Inflammatory macrophage (primary cell): ENCODE measurements at regions not wholly inside any gene's neighbourhood (a gene's known extent, or its start where the extent isn't known, plus 50 kb on each side); places are given as distances from the start of the nearest gene placed in this dataset.

ENCODE experiments used
- DNase-seq, 2 donors: peaks; one replicate each; pipeline ENCODE4 v3.0.0-alpha.2; 2020 to 2022

GRCh38 chr19:23855676-23856075, 59.0 kb upstream of the ZNF726 start:
- no peak for DNase-seq

DNA sequence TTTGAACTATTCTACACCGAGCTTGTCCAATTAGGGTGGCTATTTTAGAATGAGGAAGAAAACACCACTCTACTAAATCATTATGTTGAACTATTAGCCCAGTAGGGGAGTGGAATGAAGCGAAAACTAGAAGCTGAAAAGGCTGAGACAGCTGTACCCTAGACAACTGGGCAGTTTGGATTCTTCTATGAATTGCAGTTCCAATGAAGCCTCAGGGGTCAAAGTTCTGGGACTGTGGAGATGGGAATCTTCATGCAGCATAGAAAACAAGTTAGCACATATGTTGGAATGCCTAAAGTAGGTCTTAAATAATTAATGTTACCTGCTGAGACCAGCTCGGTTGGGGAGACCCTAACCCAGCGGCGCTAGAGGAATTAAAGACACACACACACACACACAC, 62.7 kb upstream of the ZNF726 start:
- DNase-seq: no peak

GRCh38 chr19:23832717-23833327, 74.1 kb upstream of the ZNF681 start:
- no peak for DNase-seq

GRCh38 chr19:23823952-23824389, 65.3 kb upstream of the ZNF681 start:
- peak; percentile 4 to 25 for DNase-seq

GRCh38 chr19:23822735-23823134, 64.0 kb upstream of the ZNF681 start:
- no peak for DNase-seq

DNA sequence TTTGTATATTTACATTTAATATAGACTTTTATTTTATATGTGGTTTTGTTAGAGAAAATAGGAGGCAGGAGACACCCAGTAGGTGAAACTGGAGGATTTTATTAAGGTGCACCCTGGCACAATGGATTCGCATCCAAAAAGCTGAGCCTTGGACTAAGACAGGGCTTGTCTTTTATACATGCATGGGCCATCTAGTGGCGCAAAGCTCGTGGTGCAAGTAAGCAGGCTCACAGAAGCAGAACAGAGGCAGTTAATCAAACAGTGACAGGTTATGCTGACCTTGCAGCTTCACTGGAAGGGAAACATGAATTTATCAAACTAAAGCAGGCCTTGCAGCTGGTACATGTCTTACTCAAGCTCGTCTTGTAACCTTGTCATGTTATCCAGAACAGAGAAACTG, 58.8 kb upstream of the ZNF681 start:
- peak in 1 of 2 donors; percentile 33 for DNase-seq

DNA sequence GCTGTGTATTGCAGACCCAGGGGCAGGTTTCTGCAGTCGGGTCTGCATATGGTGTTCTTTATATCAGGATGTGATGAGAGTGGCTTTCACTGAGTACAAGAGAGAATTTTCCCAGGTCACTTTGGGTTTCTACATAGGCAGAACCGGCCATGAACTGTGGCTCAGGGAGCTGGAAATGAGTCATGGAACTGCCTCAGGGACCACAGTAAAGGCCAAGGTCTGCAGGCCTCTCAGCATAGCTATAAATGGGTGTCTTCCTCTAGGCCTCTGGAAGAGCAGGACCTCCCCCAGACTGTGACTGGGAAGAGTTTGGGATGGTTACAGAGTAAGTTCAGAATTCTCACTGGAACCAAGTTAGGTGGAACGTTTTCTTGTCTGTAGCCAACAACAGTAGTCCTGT, 51.8 kb upstream of the ZNF681 start:
- DNase-seq: no peak
